Liver (tissue), 8 donors: ENCODE measurements at regions not wholly inside any gene's neighbourhood (a gene's known extent, or its start where the extent isn't known, plus 50 kb on each side); places are given as distances from the start of the nearest gene placed in this dataset.

ENCODE experiments used
- DNase-seq: peaks from one replicate; pipeline ENCODE4 v3.0.0-alpha.2; 2017; ENCODE audit warnings: low spot score
- H3K27ac ChIP-seq, 2 donors: one replicate each; pipeline ENCODE4 v1.7.0; 2013; ENCODE audit warnings: inconsistent platforms in 2 of 2, low read length in 2 of 2, control low read depth in 1 of 2, low read depth in 1 of 2, mild to moderate bottlenecking in 1 of 2
- H3K27me3 ChIP-seq, 4 donors: one replicate each; pipeline versions ENCODE4 v1.6.1 to v1.7.0; 2013; ENCODE audit warnings: low read length in 3 of 4, inconsistent platforms in 1 of 4, mild to moderate bottlenecking in 1 of 4, moderate library complexity in 1 of 4; ENCODE audit not compliant: control insufficient read depth in 4 of 4, insufficient read depth in 4 of 4
- H3K36me3 ChIP-seq, 4 donors: one replicate each; pipeline versions ENCODE4 v1.6.1 to v1.7.0; 2013; ENCODE audit warnings: low read length in 3 of 4, mild to moderate bottlenecking in 3 of 4, low read depth in 1 of 4, moderate library complexity in 1 of 4; ENCODE audit not compliant: control insufficient read depth in 4 of 4, insufficient read depth in 3 of 4
- H3K4me1 ChIP-seq, 4 donors: one replicate each; pipeline versions ENCODE4 v1.6.1 to v1.7.0; 2013; ENCODE audit warnings: low read length in 3 of 4, mild to moderate bottlenecking in 3 of 4, moderate library complexity in 1 of 4; ENCODE audit not compliant: control insufficient read depth in 4 of 4, insufficient read depth in 4 of 4
- H3K4me3 ChIP-seq, 3 donors: one replicate each; pipeline versions ENCODE4 v1.6.1 to v1.7.0; 2013; ENCODE audit warnings: low read length in 3 of 3, control low read depth in 1 of 3, low read depth in 1 of 3, mild to moderate bottlenecking in 1 of 3
- H3K9ac ChIP-seq, 2 donors: one replicate each; pipeline ENCODE4 v1.7.0; 2013; ENCODE audit warnings: low read length in 2 of 2, mild to moderate bottlenecking in 2 of 2, moderate library complexity in 2 of 2, control low read depth in 1 of 2, low read depth in 1 of 2
- H3K9me3 ChIP-seq, 4 donors: one replicate each; pipeline versions ENCODE4 v1.6.1 to v1.7.0; 2013; ENCODE audit warnings: low read length in 3 of 4; ENCODE audit not compliant: control insufficient read depth in 4 of 4
- ATF3 ChIP-seq: IDR thresholded peaks from 2 replicates; pipeline ENCODE4 v1.6.1; 2016; ENCODE audit warnings: antibody characterized with exemption
- CTCF ChIP-seq: fragments of 150-350 bp; IDR thresholded peaks from 2 replicates; pipeline ENCODE4 v1.5.1; 2017; ENCODE audit warnings: improper control_type of control experiment, low read depth, low read length; ENCODE audit not compliant: missing input control
- EGR1 ChIP-seq, 2 donors: IDR thresholded peaks; 2 replicates each; pipeline ENCODE4 v1.6.1; 2016 to 2018; ENCODE audit warnings: antibody characterized with exemption in 2 of 2, low read depth in 2 of 2
- FOXA1 ChIP-seq: IDR thresholded peaks from 2 replicates; pipeline ENCODE4 v1.6.1; 2016; ENCODE audit warnings: antibody characterized with exemption
- FOXA2 ChIP-seq: IDR thresholded peaks from 2 replicates; pipeline ENCODE4 v1.6.1; 2016; ENCODE audit warnings: antibody characterized with exemption
- GABPA ChIP-seq, 2 donors: IDR thresholded peaks in 1 of 2; conservative IDR thresholded peaks in 1 of 2; 2 replicates each; pipeline ENCODE4 v1.6.1; 2016; ENCODE audit warnings: antibody characterized with exemption in 2 of 2, mild to moderate bottlenecking in 1 of 2, moderate library complexity in 1 of 2
- HNF4A ChIP-seq, 2 donors: conservative IDR thresholded peaks; 2 replicates each; pipeline ENCODE4 v1.6.1; 2016; ENCODE audit warnings: antibody characterized with exemption in 2 of 2, mild to moderate bottlenecking in 2 of 2
- HNF4G ChIP-seq: IDR thresholded peaks from 2 replicates; pipeline ENCODE4 v1.6.1; 2016; ENCODE audit warnings: antibody characterized with exemption
- JUND ChIP-seq, 2 donors: IDR thresholded peaks; 2 replicates each; pipeline ENCODE4 v1.6.1; 2016; ENCODE audit warnings: antibody characterized with exemption in 2 of 2
- MAX ChIP-seq: IDR thresholded peaks from 2 replicates; pipeline ENCODE4 v1.6.1; 2016; ENCODE audit warnings: antibody characterized with exemption
- NR2F2 ChIP-seq: IDR thresholded peaks from 2 replicates; pipeline ENCODE4 v1.6.1; 2016; ENCODE audit warnings: antibody characterized with exemption
- RAD21 ChIP-seq, 2 donors: IDR thresholded peaks; 2 replicates each; pipeline ENCODE4 v1.6.1; 2016; ENCODE audit warnings: antibody characterized with exemption in 2 of 2, mild to moderate bottlenecking in 2 of 2
- REST ChIP-seq: IDR thresholded peaks from 2 replicates; pipeline ENCODE4 v1.6.1; 2016; ENCODE audit warnings: antibody characterized with exemption, mild to moderate bottlenecking
- RXRA ChIP-seq, 2 donors: IDR thresholded peaks; 2 replicates each; pipeline ENCODE4 v1.6.1; 2017 to 2018; ENCODE audit warnings: antibody characterized with exemption in 2 of 2, mild to moderate bottlenecking in 1 of 2
- SP1 ChIP-seq: IDR thresholded peaks from 2 replicates; pipeline ENCODE4 v1.6.1; 2018; ENCODE audit warnings: antibody characterized with exemption, mild to moderate bottlenecking
- TAF1 ChIP-seq: conservative IDR thresholded peaks from 2 replicates; pipeline ENCODE4 v1.6.1; 2016; ENCODE audit warnings: antibody characterized with exemption, mild to moderate bottlenecking
- YY1 ChIP-seq: IDR thresholded peaks from 2 replicates; pipeline ENCODE4 v1.6.1; 2016; ENCODE audit warnings: antibody characterized with exemption, mild to moderate bottlenecking
- ZBTB33 ChIP-seq: IDR thresholded peaks from 2 replicates; pipeline ENCODE4 v1.6.1; 2016; ENCODE audit warnings: antibody characterized with exemption
- WGBS: extraction: QIAGEN DNeasy Blood & Tissue Kit; methylation state at CpG from one replicate; pipeline ENCODE4 v1.1.7; 2013; 5-methylcytosine and 5-hydroxymethylcytosine counted together
- donor health status: healthy.
- donor health status: healthy.
- donor health status: healthy.
- donor health status: healthy.
- donor health status: healthy.

- Histone ChIP-seq H3K36me3 (no peaks in the 10 kb centered on the region), H3K4me3 (no peak overlapping the region), H3K27ac (no peak overlapping the region), H3K4me1 (no peaks in the 10 kb centered on the region), H3K27me3 (peaks cover 0 to 3% (median 0%) of the 10 kb centered on the region in 4 donors), H3K9ac (no peak overlapping the region), H3K9me3 (no peaks in the 10 kb centered on the region)
- TF ChIP-seq FOXA2 (no peak), EGR1 (IDR thresholded peaks at IDR 0.05; ENCODE audit: low read depth in 2 of 2) (no peak), GABPA (IDR thresholded peaks at IDR 0.05 in 1 of 2, conservative IDR thresholded peaks at IDR 0.05 in 1 of 2) (no peak), ATF3 (no peak), MAX (no peak), CTCF (no peak), RXRA (IDR thresholded peaks at IDR 0.05) (no peak), HNF4A (conservative IDR thresholded peaks at IDR 0.05) (no peak), SP1 (no peak), RAD21 (IDR thresholded peaks at IDR 0.05) (no peak), HNF4G (no peak), ZBTB33 (no peak), REST (no peak), JUND (IDR thresholded peaks at IDR 0.05) (no peak), NR2F2 (no peak), YY1 (no peak), TAF1 (no peak), FOXA1 (no peak)
- WGBS = 71% methylated on average over 2 of the region's 2 CpGs
- no peak for DNase-seq
Measured at GRCh38 chr11:25970726-25971508, 361.0 kb upstream of the ANO3 start.
